GM12878 (cell line): ENCODE measurements at regions not wholly inside any gene's neighbourhood (a gene's known extent, or its start where the extent isn't known, plus 50 kb on each side); places are given as distances from the start of the nearest gene placed in this dataset.

Source experiments
- CHD2 ChIP-seq: IDR thresholded peaks from 2 replicates; pipeline ENCODE4 v1.6.1; 2011; ENCODE audit warnings: low read depth, low read length, improper control_type of control experiment, borderline replicate concordance
- EP300 ChIP-seq, 2 experiments: fragments of 150-350 bp in 1 of 2; IDR thresholded peaks; 2 replicates each; pipeline ENCODE4 v1.6.1; 2011 to 2012; ENCODE audit warnings: low read depth in 2 of 2, low read length in 2 of 2, borderline replicate concordance in 1 of 2, improper control_type of control experiment in 1 of 2, inconsistent platforms in 1 of 2; ENCODE audit not compliant: control insufficient read depth in 1 of 2
- FOXK2 ChIP-seq: fragments of 450-650 bp; IDR thresholded peaks from 2 replicates; pipeline ENCODE4 v1.6.1; 2017; ENCODE audit warnings: mild to moderate bottlenecking, moderate library complexity
- RELA ChIP-seq: fragments of 450-650 bp; IDR thresholded peaks from 2 replicates; pipeline ENCODE4 v1.8.0; 2014; ENCODE audit warnings: borderline replicate concordance; ENCODE audit not compliant: partially characterized antibody
- YY1 ChIP-seq: IDR thresholded peaks from 2 replicates; pipeline ENCODE4 v1.6.1; 2011; ENCODE audit warnings: low read depth, mild to moderate bottlenecking, low read length
- TF ChIP-seq, protein P1 (sequence below): IDR thresholded peaks from 2 replicates; pipeline ENCODE4 v1.6.1; 2012; ENCODE audit warnings: mild to moderate bottlenecking, low read depth, low read length
- TF ChIP-seq, protein P2 (sequence below): IDR thresholded peaks from 2 replicates; pipeline ENCODE4 v1.6.1; 2011; ENCODE audit warnings: low read depth, mild to moderate bottlenecking, low read length, moderate library complexity, borderline replicate concordance; ENCODE audit errors: extremely low read depth

DNA sequence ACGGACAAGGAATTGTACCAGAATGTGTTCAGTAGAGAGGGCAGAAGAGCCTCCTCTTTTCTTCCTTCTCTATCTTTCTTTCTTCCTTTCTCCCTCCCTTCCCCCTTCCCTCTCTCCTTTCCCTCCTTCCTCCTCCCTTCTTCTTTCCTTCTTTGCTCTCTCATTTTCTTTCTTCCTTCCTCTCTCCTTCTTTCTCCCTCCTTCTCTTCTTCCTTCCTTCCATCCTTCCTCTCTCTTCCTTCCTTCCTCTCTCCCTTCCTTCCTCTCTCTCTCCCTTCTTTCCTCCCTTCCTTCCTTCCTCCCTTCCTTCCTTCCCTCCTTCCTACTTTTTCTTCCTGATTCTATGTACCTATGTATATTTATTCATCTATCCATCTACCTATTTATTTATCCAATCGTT lies 59.7 kb upstream of the SDK2 start:
- TF ChIP-seq RELA, result no peak
- TF ChIP-seq, protein P1, sequence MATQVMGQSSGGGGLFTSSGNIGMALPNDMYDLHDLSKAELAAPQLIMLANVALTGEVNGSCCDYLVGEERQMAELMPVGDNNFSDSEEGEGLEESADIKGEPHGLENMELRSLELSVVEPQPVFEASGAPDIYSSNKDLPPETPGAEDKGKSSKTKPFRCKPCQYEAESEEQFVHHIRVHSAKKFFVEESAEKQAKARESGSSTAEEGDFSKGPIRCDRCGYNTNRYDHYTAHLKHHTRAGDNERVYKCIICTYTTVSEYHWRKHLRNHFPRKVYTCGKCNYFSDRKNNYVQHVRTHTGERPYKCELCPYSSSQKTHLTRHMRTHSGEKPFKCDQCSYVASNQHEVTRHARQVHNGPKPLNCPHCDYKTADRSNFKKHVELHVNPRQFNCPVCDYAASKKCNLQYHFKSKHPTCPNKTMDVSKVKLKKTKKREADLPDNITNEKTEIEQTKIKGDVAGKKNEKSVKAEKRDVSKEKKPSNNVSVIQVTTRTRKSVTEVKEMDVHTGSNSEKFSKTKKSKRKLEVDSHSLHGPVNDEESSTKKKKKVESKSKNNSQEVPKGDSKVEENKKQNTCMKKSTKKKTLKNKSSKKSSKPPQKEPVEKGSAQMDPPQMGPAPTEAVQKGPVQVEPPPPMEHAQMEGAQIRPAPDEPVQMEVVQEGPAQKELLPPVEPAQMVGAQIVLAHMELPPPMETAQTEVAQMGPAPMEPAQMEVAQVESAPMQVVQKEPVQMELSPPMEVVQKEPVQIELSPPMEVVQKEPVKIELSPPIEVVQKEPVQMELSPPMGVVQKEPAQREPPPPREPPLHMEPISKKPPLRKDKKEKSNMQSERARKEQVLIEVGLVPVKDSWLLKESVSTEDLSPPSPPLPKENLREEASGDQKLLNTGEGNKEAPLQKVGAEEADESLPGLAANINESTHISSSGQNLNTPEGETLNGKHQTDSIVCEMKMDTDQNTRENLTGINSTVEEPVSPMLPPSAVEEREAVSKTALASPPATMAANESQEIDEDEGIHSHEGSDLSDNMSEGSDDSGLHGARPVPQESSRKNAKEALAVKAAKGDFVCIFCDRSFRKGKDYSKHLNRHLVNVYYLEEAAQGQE, result no peak
- no peak for TF ChIP-seq CHD2
- no peak for TF ChIP-seq YY1
- TF ChIP-seq FOXK2, result no peak
- no peak for TF ChIP-seq EP300 (IDR thresholded peaks at IDR 0.05; ENCODE audit: borderline replicate concordance in 1 of 2, control insufficient read depth in 1 of 2, low read depth in 2 of 2, low read length in 2 of 2)
- TF ChIP-seq, protein P2, sequence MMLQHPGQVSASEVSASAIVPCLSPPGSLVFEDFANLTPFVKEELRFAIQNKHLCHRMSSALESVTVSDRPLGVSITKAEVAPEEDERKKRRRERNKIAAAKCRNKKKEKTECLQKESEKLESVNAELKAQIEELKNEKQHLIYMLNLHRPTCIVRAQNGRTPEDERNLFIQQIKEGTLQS, result no peak
